A549 (cell line): ENCODE measurements at regions not wholly inside any gene's neighbourhood (a gene's known extent, or its start where the extent isn't known, plus 50 kb on each side); places are given as distances from the start of the nearest gene placed in this dataset.

Experiments used
- CTCF ChIP-seq: fragments of >200 bp; sonication (Bioruptor Twin); formaldehyde crosslinking; IDR thresholded peaks from 3 replicates; pipeline ENCODE4 v1.5.1; 2016
- KDM1A ChIP-seq: fragments of 200-600 bp; sonication (generic); IDR thresholded peaks from 2 replicates; pipeline ENCODE4 v1.6.1; 2016; ENCODE audit warnings: low read depth, mild to moderate bottlenecking
- PHF8 ChIP-seq: fragments of 200-600 bp; sonication (generic); IDR thresholded peaks from 2 replicates; pipeline ENCODE4 v1.6.1; 2016; ENCODE audit warnings: low read depth, mild to moderate bottlenecking, antibody characterized with exemption, moderate library complexity, borderline replicate concordance
- RAD21 ChIP-seq, 2 experiments: fragments of >200 bp in 1 of 2; sonication (Bioruptor Twin) in 1 of 2; formaldehyde crosslinking in 1 of 2; IDR thresholded peaks in 1 of 2; conservative IDR thresholded peaks in 1 of 2; 2 replicates in 1 of 2; 3 replicates in 1 of 2; pipeline ENCODE4 v1.6.1; 2012 to 2018; ENCODE audit warnings: inconsistent platforms in 1 of 2
- USF2 ChIP-seq: fragments of 450-650 bp; IDR thresholded peaks from 2 replicates; pipeline ENCODE4 v1.6.1; 2014; ENCODE audit warnings: antibody characterized with exemption

- TF ChIP-seq KDM1A (no peak), RAD21 (conservative IDR thresholded peaks at IDR 0.05 in 1 of 2, IDR thresholded peaks at IDR 0.05 in 1 of 2) (no peak), USF2 (no peak), CTCF (no peak), PHF8 (no peak)
These were observed 289.3 kb upstream of the GOLIM4 start for GRCh38 chr3:168384990-168385389.
